ENCODE measurements at regions not wholly inside any gene's neighbourhood (a gene's known extent, or its start where the extent isn't known, plus 50 kb on each side); places are given as distances from the start of the nearest gene placed in this dataset.

- TF ChIP-seq GATA2 (IDR thresholded peaks at IDR 0.05; ENCODE audit: low read depth, low read length) (no peak), GATA3 (IDR thresholded peaks at IDR 0.05; ENCODE audit: low read depth, low read length) (no peak)
Measured at GRCh38 chr14:25430808-25431207, 380.9 kb upstream of the STXBP6 start.
